Mucosa of descending colon (tissue), 3 donors: ENCODE measurements at regions not wholly inside any gene's neighbourhood (a gene's known extent, or its start where the extent isn't known, plus 50 kb on each side); places are given as distances from the start of the nearest gene placed in this dataset.

Experiments
- ATAC-seq: fragments of 200-7000 bp; cut with Tn5 transposase; one replicate; pipeline ENCODE4 v1.9.1; 2020; ENCODE audit warnings: mild to moderate bottlenecking, moderate library complexity
- DNase-seq, 3 donors: peaks; one replicate each; pipeline ENCODE4 v3.0.0-alpha.2; 2020
- H3K36me3 ChIP-seq: fragments of 200-600 bp; one replicate; pipeline ENCODE4 v1.8.0; 2021; ENCODE audit warnings: low read depth, mild to moderate bottlenecking
- H3K4me1 ChIP-seq: fragments of 200-600 bp; one replicate; pipeline ENCODE4 v1.8.0; 2021; ENCODE audit warnings: low read depth, mild to moderate bottlenecking
- H3K4me3 ChIP-seq: fragments of 200-600 bp; one replicate; pipeline ENCODE4 v1.8.0; 2021; ENCODE audit warnings: mild to moderate bottlenecking
- H3K9me3 ChIP-seq: fragments of 200-600 bp; one replicate; pipeline ENCODE4 v1.8.0; 2021; ENCODE audit warnings: mild to moderate bottlenecking
- CTCF ChIP-seq: fragments of 200-600 bp; IDR thresholded peaks from one replicate; pipeline ENCODE4 v1.8.0; 2022; ENCODE audit warnings: antibody characterized with exemption, mild to moderate bottlenecking
- intact Hi-C, 2 donors: fragments of 100-400 bp; cut with DNase I in 1 of 2; cut with micrococcal nuclease in 1 of 2; formaldehyde crosslinking; loops; one replicate each; pipeline versions ENCODE4 v1.11.0 to v1.11.1; 2022; cut with DNase I, micrococcal nuclease
- donor health status: DM: no; HTN: no; CAD: no; lungs with moderate emphysema.
- donor health status: DM: no; HTN: no; CAD: no.
- donor health status: DM: no; HTN: yes; CAD: no.

GRCh38 chr5:100970646-100971255, 67.7 kb upstream of the ST8SIA4 start:
- no peaks in the 10 kb centered on the region for H3K4me1 ChIP-seq
- no peaks in the 10 kb centered on the region for H3K9me3 ChIP-seq
- no peak overlapping the region for H3K4me3 ChIP-seq
- H3K36me3 ChIP-seq: no peaks in the 10 kb centered on the region
- no peak for DNase-seq
- no peak for TF ChIP-seq CTCF
- no peak for ATAC-seq
- intact Hi-C loops: no loop called here

DNA sequence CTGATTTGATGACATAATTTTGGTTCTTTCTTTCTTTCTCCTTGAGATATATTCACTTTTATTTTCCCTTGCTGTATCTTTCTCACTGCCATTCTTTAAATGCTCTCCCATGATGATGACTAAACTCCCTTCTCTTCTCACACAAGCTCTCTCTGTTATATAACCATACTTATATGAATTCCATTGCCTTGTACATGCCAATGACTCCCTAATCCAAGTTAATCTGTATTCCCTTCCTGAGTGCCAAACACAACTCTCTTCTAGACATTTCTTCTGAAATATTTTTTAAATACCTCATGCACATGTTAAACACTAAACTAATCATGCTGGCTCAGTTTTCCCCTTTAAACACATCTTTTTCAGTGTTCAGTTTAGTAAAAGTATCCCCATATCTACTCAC, 62.2 kb upstream of the ST8SIA4 start:
- DNase-seq (no peak), ATAC-seq (no peak)
- H3K4me3 ChIP-seq: no peak overlapping the region
- no peaks in the 10 kb centered on the region for H3K36me3 ChIP-seq
- intact Hi-C loops: no loop called here
- H3K9me3 ChIP-seq: no peaks in the 10 kb centered on the region
- no peaks in the 10 kb centered on the region for H3K4me1 ChIP-seq
- no peak for TF ChIP-seq CTCF
